NOMO-1 treated with dmso at 0.1 percent for 144 hours (cell line): ENCODE measurements at regions not wholly inside any gene's neighbourhood (a gene's known extent, or its start where the extent isn't known, plus 50 kb on each side); places are given as distances from the start of the nearest gene placed in this dataset.

Experiments
- DNase-seq: peaks from one replicate; lab custom pipeline; 2025; ENCODE audit not compliant: unreplicated experiment; lab: John Stamatoyannopoulos, UW

GRCh38 chr17:77001487-77001886 is 133.3 kb downstream of the MGAT5B start:
- DNase-seq = no peak

GRCh38 chr17:77002103-77003045 is 134.2 kb downstream of the MGAT5B start:
- no peak for DNase-seq

- no peak for DNase-seq
These were observed 135.5 kb downstream of the MGAT5B start for GRCh38 chr17:77003699-77004098.

GRCh38 chr17:77006971-77007649 is 133.7 kb upstream of the SEC14L1 start:
- DNase-seq = no peak

- no peak for DNase-seq
These were observed 130.9 kb upstream of the SEC14L1 start for GRCh38 chr17:77009877-77010276.

- no peak for DNase-seq
These were observed 130.1 kb upstream of the SEC14L1 start for GRCh38 chr17:77010667-77011066.

GRCh38 chr17:77011173-77012011 is 129.4 kb upstream of the SEC14L1 start:
- no peak for DNase-seq

- DNase-seq = no peak
These were observed 122.3 kb upstream of the SEC14L1 start for GRCh38 chr17:77018504-77018903.

- DNase-seq = no peak
These were observed 120.8 kb upstream of the SEC14L1 start for GRCh38 chr17:77019893-77020379.

- DNase-seq = no peak
These were observed 119.8 kb upstream of the SEC14L1 start for GRCh38 chr17:77020973-77021372.

GRCh38 chr17:77022766-77023165 is 118.0 kb upstream of the SEC14L1 start:
- DNase-seq = no peak

- DNase-seq = no peak
These were observed 115.0 kb upstream of the SEC14L1 start for GRCh38 chr17:77025781-77026180.

- peak; percentile 15 for DNase-seq
These were observed 113.4 kb upstream of the SEC14L1 start for GRCh38 chr17:77027271-77027889.

GRCh38 chr17:77028900-77029299 is 111.9 kb upstream of the SEC14L1 start:
- DNase-seq = no peak

GRCh38 chr17:77032929-77033328 is 107.8 kb upstream of the SEC14L1 start:
- no peak for DNase-seq

GRCh38 chr17:77033892-77034404 is 106.8 kb upstream of the SEC14L1 start:
- no peak for DNase-seq

GRCh38 chr17:77034677-77035424 is 105.9 kb upstream of the SEC14L1 start:
- no peak for DNase-seq

GRCh38 chr17:77035526-77035925 is 105.2 kb upstream of the SEC14L1 start:
- no peak for DNase-seq

GRCh38 chr17:77036136-77036840 is 104.5 kb upstream of the SEC14L1 start:
- no peak for DNase-seq
